RWPE2 (cell line): ENCODE measurements at regions not wholly inside any gene's neighbourhood (a gene's known extent, or its start where the extent isn't known, plus 50 kb on each side); places are given as distances from the start of the nearest gene placed in this dataset.

ENCODE experiments used
- ATAC-seq: fragments of 200-7000 bp; cut with Tn5 transposase; 3 replicates; pipeline ENCODE4 v1.9.1; 2021; ENCODE audit warnings: low read depth
- DNase-seq: peaks from one replicate; pipeline ENCODE4 v3.0.0-alpha.2; 2020; ENCODE audit warnings: low spot score
- H3K27ac ChIP-seq: fragments of 450-650 bp; 2 replicates; pipeline ENCODE4 v1.5.1; 2017; ENCODE audit warnings: mild to moderate bottlenecking; ENCODE audit not compliant: poor library complexity, severe bottlenecking
- H3K27me3 ChIP-seq: fragments of 250-450 bp; sonication (Bioruptor Pico); 2 replicates; pipeline ENCODE4 v1.5.1; 2021; ENCODE audit warnings: mild to moderate bottlenecking, moderate library complexity; ENCODE audit not compliant: insufficient read depth, poor library complexity, severe bottlenecking
- H3K36me3 ChIP-seq: fragments of 250-450 bp; sonication (Bioruptor Pico); 2 replicates; pipeline ENCODE4 v1.5.1; 2020; ENCODE audit warnings: low read depth, mild to moderate bottlenecking, moderate library complexity
- H3K4me1 ChIP-seq: fragments of 250-450 bp; sonication (Bioruptor Pico); 2 replicates; pipeline ENCODE4 v1.5.1; 2021; ENCODE audit warnings: mild to moderate bottlenecking, moderate library complexity; ENCODE audit not compliant: insufficient read depth, poor library complexity, severe bottlenecking
- H3K4me3 ChIP-seq: fragments of 250-450 bp; sonication (Bioruptor Pico); 2 replicates; pipeline ENCODE4 v1.5.1; 2021; ENCODE audit warnings: mild to moderate bottlenecking, moderate library complexity; ENCODE audit not compliant: severe bottlenecking
- H3K9me3 ChIP-seq: fragments of 250-450 bp; sonication (Bioruptor Pico); 2 replicates; pipeline ENCODE4 v1.5.1; 2021; ENCODE audit warnings: mild to moderate bottlenecking, moderate library complexity; ENCODE audit not compliant: severe bottlenecking
- CTCF ChIP-seq: fragments of 450-650 bp; IDR thresholded peaks from one replicate; pipeline ENCODE4 v1.5.1; 2017; ENCODE audit warnings: mild to moderate bottlenecking, moderate library complexity; ENCODE audit not compliant: poor library complexity, severe bottlenecking

- no peak for ATAC-seq
- no peak for DNase-seq
- Histone ChIP-seq H3K27ac (no peak overlapping the region), H3K36me3 (no peaks in the 10 kb centered on the region), H3K4me3 (no peak overlapping the region), H3K9me3 (no peaks in the 10 kb centered on the region), H3K4me1 (no peaks in the 10 kb centered on the region), H3K27me3 (peaks cover 15% of the 10 kb centered on the region)
- TF ChIP-seq CTCF, result peak; percentile 29
These were observed 337.5 kb downstream of the FLRT2 start for GRCh38 chr14:85867450-85867849.

- no peaks in the 10 kb centered on the region for H3K4me1 ChIP-seq
- no peak overlapping the region for H3K27ac ChIP-seq
- no peak for ATAC-seq
- no peak for TF ChIP-seq CTCF
- no peaks in the 10 kb centered on the region for H3K9me3 ChIP-seq
- peaks cover 22% of the 10 kb centered on the region for H3K27me3 ChIP-seq
- no peaks in the 10 kb centered on the region for H3K36me3 ChIP-seq
- DNase-seq, result no peak
- no peak overlapping the region for H3K4me3 ChIP-seq
These were observed 335.8 kb downstream of the FLRT2 start for GRCh38 chr14:85865701-85866100.

GRCh38 chr14:85858634-85859033 is 328.7 kb downstream of the FLRT2 start:
- Histone ChIP-seq H3K27me3 (peaks cover 20% of the 10 kb centered on the region), H3K4me3 (no peak overlapping the region), H3K9me3 (no peaks in the 10 kb centered on the region), H3K27ac (no peak overlapping the region), H3K4me1 (no peaks in the 10 kb centered on the region), H3K36me3 (no peaks in the 10 kb centered on the region)
- no peak for TF ChIP-seq CTCF
- DNase-seq (no peak), ATAC-seq (no peak)

- DNase-seq (no peak), ATAC-seq (no peak)
- TF ChIP-seq CTCF, result peak; percentile 69
These were observed 326.5 kb downstream of the FLRT2 start for GRCh38 chr14:85856430-85856829.

GRCh38 chr14:85853996-85854526 is 324.1 kb downstream of the FLRT2 start:
- peak; percentile 60; the same call in 2 of the 3 replicates for ATAC-seq
- Histone ChIP-seq H3K4me1 (peaks cover 18% of the 10 kb centered on the region), H3K27ac (no peak overlapping the region)

More at GRCh38 chr14:85856430-85856829, 326.5 kb downstream of the FLRT2 start:
- H3K4me3 ChIP-seq, result no peak overlapping the region
- peaks cover 11% of the 10 kb centered on the region for H3K27me3 ChIP-seq
- no peaks in the 10 kb centered on the region for H3K36me3 ChIP-seq
- no peak overlapping the region for H3K27ac ChIP-seq
- H3K4me1 ChIP-seq, result peaks cover 12% of the 10 kb centered on the region
- no peaks in the 10 kb centered on the region for H3K9me3 ChIP-seq

More at GRCh38 chr14:85853996-85854526, 324.1 kb downstream of the FLRT2 start:
- no peak for TF ChIP-seq CTCF
- H3K27me3 ChIP-seq, result no peaks in the 10 kb centered on the region
- H3K36me3 ChIP-seq, result no peaks in the 10 kb centered on the region
- H3K4me3 ChIP-seq, result no peak overlapping the region
- no peaks in the 10 kb centered on the region for H3K9me3 ChIP-seq
- DNase-seq, result no peak
